22Rv1 (cell line): ENCODE measurements at regions not wholly inside any gene's neighbourhood (a gene's known extent, or its start where the extent isn't known, plus 50 kb on each side); places are given as distances from the start of the nearest gene placed in this dataset.

Source experiments
- CTCF ChIP-seq: fragments of 450-650 bp; IDR thresholded peaks from 2 replicates; pipeline ENCODE4 v1.5.1; 2017; ENCODE audit warnings: mild to moderate bottlenecking
- ZFX ChIP-seq: fragments of 450-650 bp; IDR thresholded peaks from 2 replicates; pipeline ENCODE4 v1.6.1; 2017; ENCODE audit warnings: antibody characterized with exemption, borderline replicate concordance

GRCh38 chr12:115824936-115825602 lies 452.4 kb downstream of the MED13L start:
- TF ChIP-seq CTCF (no peak), ZFX (no peak)
